ENCODE measurements at regions not wholly inside any gene's neighbourhood (a gene's known extent, or its start where the extent isn't known, plus 50 kb on each side); places are given as distances from the start of the nearest gene placed in this dataset.

GRCh38 chr10:31103112-31103511 lies 71.4 kb upstream of the ZNF438 start:
- H3K36me3 Mint-ChIP-seq (ENCODE audit: insufficient read depth) = no peaks in the 10 kb centered on the region

GRCh38 chr10:31112961-31113360 lies 81.3 kb upstream of the ZNF438 start:
- ATAC-seq (replicated peaks) (no peak), DNase-seq (no peak)
- H3K36me3 Mint-ChIP-seq (ENCODE audit: insufficient read depth) = no peaks in the 10 kb centered on the region
- H3K27me3 Mint-ChIP-seq = peaks cover 0 to 18% of the 10 kb centered on the region in 2 donors
- H3K9me3 Mint-ChIP-seq = no peaks in the 10 kb centered on the region
- H3K4me3 Mint-ChIP-seq = no peak overlapping the region
- H3K4me1 Mint-ChIP-seq (ENCODE audit: low read depth in 2 of 2) = no peaks in the 10 kb centered on the region
- no peak overlapping the region for H3K27ac Mint-ChIP-seq

More at GRCh38 chr10:31103112-31103511, 71.4 kb upstream of the ZNF438 start:
- ATAC-seq (replicated peaks) = no peak
- no peak for DNase-seq
- Mint-ChIP-seq H3K27ac (no peak overlapping the region), H3K4me1 (ENCODE audit: low read depth in 2 of 2) (peaks cover 2 to 3% of the 10 kb centered on the region in 2 donors), H3K4me3 (no peak overlapping the region), H3K27me3 (peaks cover 0 to 11% of the 10 kb centered on the region in 2 donors), H3K9me3 (no peaks in the 10 kb centered on the region)

- Mint-ChIP-seq H3K4me1 (ENCODE audit: low read depth in 2 of 2) (no peaks in the 10 kb centered on the region), H3K27ac (no peak overlapping the region)
- ATAC-seq (replicated peaks) = no peak
Measured at GRCh38 chr10:31116226-31116625, 84.6 kb upstream of the ZNF438 start.

GRCh38 chr10:31118556-31118955 lies 86.9 kb upstream of the ZNF438 start:
- ATAC-seq (replicated peaks) (no peak), DNase-seq (no peak)
- Mint-ChIP-seq H3K4me3 (no peak overlapping the region), H3K4me1 (ENCODE audit: low read depth in 2 of 2) (no peaks in the 10 kb centered on the region), H3K9me3 (no peaks in the 10 kb centered on the region), H3K36me3 (ENCODE audit: insufficient read depth) (no peaks in the 10 kb centered on the region), H3K27ac (no peak overlapping the region), H3K27me3 (peaks cover 11 to 23% of the 10 kb centered on the region in 2 donors)

More at GRCh38 chr10:31116226-31116625, 84.6 kb upstream of the ZNF438 start:
- no peak overlapping the region for H3K4me3 Mint-ChIP-seq
- DNase-seq = no peak
- H3K27me3 Mint-ChIP-seq = peaks cover 9 to 31% of the 10 kb centered on the region in 2 donors
- H3K9me3 Mint-ChIP-seq = no peaks in the 10 kb centered on the region
- no peaks in the 10 kb centered on the region for H3K36me3 Mint-ChIP-seq (ENCODE audit: insufficient read depth)

GRCh38 chr10:31120392-31120791 lies 88.7 kb upstream of the ZNF438 start:
- Mint-ChIP-seq H3K27ac (no peak overlapping the region), H3K4me1 (ENCODE audit: low read depth in 2 of 2) (no peaks in the 10 kb centered on the region)
- ATAC-seq (replicated peaks) = no peak

GRCh38 chr10:31120961-31121685 lies 89.5 kb upstream of the ZNF438 start:
- H3K27me3 Mint-ChIP-seq = peaks cover 17 to 33% of the 10 kb centered on the region in 2 donors
- H3K27ac Mint-ChIP-seq = no peak overlapping the region
- no peak for ATAC-seq (replicated peaks)
- H3K9me3 Mint-ChIP-seq = no peaks in the 10 kb centered on the region
- no peaks in the 10 kb centered on the region for H3K4me1 Mint-ChIP-seq (ENCODE audit: low read depth in 2 of 2)
- no peaks in the 10 kb centered on the region for H3K36me3 Mint-ChIP-seq (ENCODE audit: insufficient read depth)
- no peak for DNase-seq
- no peak overlapping the region for H3K4me3 Mint-ChIP-seq

More at GRCh38 chr10:31120392-31120791, 88.7 kb upstream of the ZNF438 start:
- no peak for DNase-seq
- no peak overlapping the region for H3K4me3 Mint-ChIP-seq
- H3K27me3 Mint-ChIP-seq = peaks cover 17 to 33% of the 10 kb centered on the region in 2 donors
- H3K9me3 Mint-ChIP-seq = no peaks in the 10 kb centered on the region
- H3K36me3 Mint-ChIP-seq (ENCODE audit: insufficient read depth) = no peaks in the 10 kb centered on the region

- H3K27ac Mint-ChIP-seq = no peak overlapping the region
- H3K4me3 Mint-ChIP-seq = no peak overlapping the region
- no peaks in the 10 kb centered on the region for H3K9me3 Mint-ChIP-seq
- DNase-seq (no peak), ATAC-seq (replicated peaks) (no peak)
- H3K4me1 Mint-ChIP-seq (ENCODE audit: low read depth in 2 of 2) = no peaks in the 10 kb centered on the region
- H3K27me3 Mint-ChIP-seq = peaks cover 17 to 33% of the 10 kb centered on the region in 2 donors
- H3K36me3 Mint-ChIP-seq (ENCODE audit: insufficient read depth) = no peaks in the 10 kb centered on the region
Measured at GRCh38 chr10:31121757-31122577, 90.3 kb upstream of the ZNF438 start.

- Mint-ChIP-seq H3K27ac (no peak overlapping the region), H3K27me3 (peaks cover 14 to 23% of the 10 kb centered on the region in 2 donors), H3K4me3 (no peak overlapping the region), H3K4me1 (ENCODE audit: low read depth in 2 of 2) (no peaks in the 10 kb centered on the region), H3K9me3 (no peaks in the 10 kb centered on the region), H3K36me3 (ENCODE audit: insufficient read depth) (no peaks in the 10 kb centered on the region)
- ATAC-seq (replicated peaks) = no peak
- no peak for DNase-seq
Measured at GRCh38 chr10:31123946-31124345, 92.3 kb upstream of the ZNF438 start.

GRCh38 chr10:31124852-31125251 lies 93.2 kb upstream of the ZNF438 start:
- Mint-ChIP-seq H3K36me3 (ENCODE audit: insufficient read depth) (no peaks in the 10 kb centered on the region), H3K9me3 (no peaks in the 10 kb centered on the region), H3K27me3 (peaks cover 8 to 15% of the 10 kb centered on the region in 2 donors), H3K27ac (no peak overlapping the region), H3K4me1 (ENCODE audit: low read depth in 2 of 2) (no peaks in the 10 kb centered on the region), H3K4me3 (no peak overlapping the region)
- no peak for DNase-seq
- ATAC-seq (replicated peaks) = no peak

- no peak for ATAC-seq (replicated peaks)
- peaks cover 8 to 11% of the 10 kb centered on the region in 2 donors for H3K27me3 Mint-ChIP-seq
- no peak overlapping the region for H3K27ac Mint-ChIP-seq
- no peak for DNase-seq
- no peaks in the 10 kb centered on the region for H3K4me1 Mint-ChIP-seq (ENCODE audit: low read depth in 2 of 2)
- no peaks in the 10 kb centered on the region for H3K9me3 Mint-ChIP-seq
- no peaks in the 10 kb centered on the region for H3K36me3 Mint-ChIP-seq (ENCODE audit: insufficient read depth)
- no peak overlapping the region for H3K4me3 Mint-ChIP-seq
Measured at GRCh38 chr10:31125789-31126188, 94.1 kb upstream of the ZNF438 start.

GRCh38 chr10:31126593-31126992 lies 94.9 kb upstream of the ZNF438 start:
- H3K4me3 Mint-ChIP-seq = no peak overlapping the region
- DNase-seq = no peak
- peaks cover 8 to 11% of the 10 kb centered on the region in 2 donors for H3K27me3 Mint-ChIP-seq
- no peak for ATAC-seq (replicated peaks)
- no peak overlapping the region for H3K27ac Mint-ChIP-seq
- no peaks in the 10 kb centered on the region for H3K36me3 Mint-ChIP-seq (ENCODE audit: insufficient read depth)
- no peaks in the 10 kb centered on the region for H3K9me3 Mint-ChIP-seq
- H3K4me1 Mint-ChIP-seq (ENCODE audit: low read depth in 2 of 2) = no peaks in the 10 kb centered on the region

GRCh38 chr10:31128536-31128935 lies 96.9 kb upstream of the ZNF438 start:
- H3K27ac Mint-ChIP-seq = no peak overlapping the region
- no peak for DNase-seq
- peaks cover 0 to 3% of the 10 kb centered on the region in 2 donors for H3K4me1 Mint-ChIP-seq (ENCODE audit: low read depth in 2 of 2)
- no peaks in the 10 kb centered on the region for H3K36me3 Mint-ChIP-seq (ENCODE audit: insufficient read depth)
- H3K4me3 Mint-ChIP-seq = no peak overlapping the region
- peaks cover 6 to 10% of the 10 kb centered on the region in 2 donors for H3K27me3 Mint-ChIP-seq
- ATAC-seq (replicated peaks) = no peak
- no peaks in the 10 kb centered on the region for H3K9me3 Mint-ChIP-seq

GRCh38 chr10:31129271-31129670 lies 97.6 kb upstream of the ZNF438 start:
- no peak overlapping the region for H3K27ac Mint-ChIP-seq
- no peaks in the 10 kb centered on the region for H3K9me3 Mint-ChIP-seq
- H3K4me1 Mint-ChIP-seq (ENCODE audit: low read depth in 2 of 2) = peaks cover 0 to 3% of the 10 kb centered on the region in 2 donors
- no peaks in the 10 kb centered on the region for H3K36me3 Mint-ChIP-seq (ENCODE audit: insufficient read depth)
- H3K4me3 Mint-ChIP-seq = no peak overlapping the region
- ATAC-seq (replicated peaks) = no peak
- peaks cover 0 to 3% of the 10 kb centered on the region in 2 donors for H3K27me3 Mint-ChIP-seq
- DNase-seq = no peak
